ENCODE measurements at regions not wholly inside any gene's neighbourhood (a gene's known extent, or its start where the extent isn't known, plus 50 kb on each side); places are given as distances from the start of the nearest gene placed in this dataset.

GRCh38 chr16:13797718-13798117 lies 122.2 kb upstream of the ERCC4 start:
- TF ChIP-seq POLR2A (IDR thresholded peaks at IDR 0.05; ENCODE audit: low read length) (no peak), GATA1 (IDR thresholded peaks at IDR 0.05; ENCODE audit: low read depth, low read length) (no peak)

Measured in erythroblast (primary cell).